ENCODE measurements at regions not wholly inside any gene's neighbourhood (a gene's known extent, or its start where the extent isn't known, plus 50 kb on each side); places are given as distances from the start of the nearest gene placed in this dataset.

DNA sequence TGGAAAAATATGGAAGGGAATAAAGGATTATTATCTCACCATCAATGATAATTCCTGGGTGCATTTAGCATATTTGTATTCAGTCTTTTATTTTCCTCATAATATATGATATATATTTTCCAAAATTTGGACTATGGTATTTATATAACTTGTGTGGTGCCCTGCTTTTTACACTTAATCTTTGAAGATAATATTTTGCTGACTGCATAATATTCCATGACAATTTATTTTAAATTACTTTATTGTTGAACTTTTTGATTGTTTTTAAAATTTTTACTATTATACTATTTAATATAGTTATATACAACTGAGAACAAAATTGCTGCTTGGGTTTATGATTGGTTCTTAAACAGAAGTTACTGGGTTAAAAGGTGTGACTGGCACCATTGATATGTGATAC is 212.3 kb downstream of the TTC6 start:
- Mint-ChIP-seq H3K4me1 (ENCODE audit: unreplicated experiment) (peaks cover 11% of the 10 kb centered on the region), H3K27me3 (ENCODE audit: unreplicated experiment) (no peaks in the 10 kb centered on the region), H3K4me3 (ENCODE audit: unreplicated experiment) (no peak overlapping the region), H3K36me3 (ENCODE audit: low read depth, unreplicated experiment) (no peaks in the 10 kb centered on the region), H3K9me3 (ENCODE audit: unreplicated experiment) (no peaks in the 10 kb centered on the region), H3K27ac (ENCODE audit: unreplicated experiment) (no peak overlapping the region)
- DNase-seq (ENCODE audit: low spot score), result no peak
- TF ChIP-seq, protein P1, sequence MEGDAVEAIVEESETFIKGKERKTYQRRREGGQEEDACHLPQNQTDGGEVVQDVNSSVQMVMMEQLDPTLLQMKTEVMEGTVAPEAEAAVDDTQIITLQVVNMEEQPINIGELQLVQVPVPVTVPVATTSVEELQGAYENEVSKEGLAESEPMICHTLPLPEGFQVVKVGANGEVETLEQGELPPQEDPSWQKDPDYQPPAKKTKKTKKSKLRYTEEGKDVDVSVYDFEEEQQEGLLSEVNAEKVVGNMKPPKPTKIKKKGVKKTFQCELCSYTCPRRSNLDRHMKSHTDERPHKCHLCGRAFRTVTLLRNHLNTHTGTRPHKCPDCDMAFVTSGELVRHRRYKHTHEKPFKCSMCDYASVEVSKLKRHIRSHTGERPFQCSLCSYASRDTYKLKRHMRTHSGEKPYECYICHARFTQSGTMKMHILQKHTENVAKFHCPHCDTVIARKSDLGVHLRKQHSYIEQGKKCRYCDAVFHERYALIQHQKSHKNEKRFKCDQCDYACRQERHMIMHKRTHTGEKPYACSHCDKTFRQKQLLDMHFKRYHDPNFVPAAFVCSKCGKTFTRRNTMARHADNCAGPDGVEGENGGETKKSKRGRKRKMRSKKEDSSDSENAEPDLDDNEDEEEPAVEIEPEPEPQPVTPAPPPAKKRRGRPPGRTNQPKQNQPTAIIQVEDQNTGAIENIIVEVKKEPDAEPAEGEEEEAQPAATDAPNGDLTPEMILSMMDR (IDR thresholded peaks at IDR 0.05; ENCODE audit: unreplicated experiment), result no peak

DNA sequence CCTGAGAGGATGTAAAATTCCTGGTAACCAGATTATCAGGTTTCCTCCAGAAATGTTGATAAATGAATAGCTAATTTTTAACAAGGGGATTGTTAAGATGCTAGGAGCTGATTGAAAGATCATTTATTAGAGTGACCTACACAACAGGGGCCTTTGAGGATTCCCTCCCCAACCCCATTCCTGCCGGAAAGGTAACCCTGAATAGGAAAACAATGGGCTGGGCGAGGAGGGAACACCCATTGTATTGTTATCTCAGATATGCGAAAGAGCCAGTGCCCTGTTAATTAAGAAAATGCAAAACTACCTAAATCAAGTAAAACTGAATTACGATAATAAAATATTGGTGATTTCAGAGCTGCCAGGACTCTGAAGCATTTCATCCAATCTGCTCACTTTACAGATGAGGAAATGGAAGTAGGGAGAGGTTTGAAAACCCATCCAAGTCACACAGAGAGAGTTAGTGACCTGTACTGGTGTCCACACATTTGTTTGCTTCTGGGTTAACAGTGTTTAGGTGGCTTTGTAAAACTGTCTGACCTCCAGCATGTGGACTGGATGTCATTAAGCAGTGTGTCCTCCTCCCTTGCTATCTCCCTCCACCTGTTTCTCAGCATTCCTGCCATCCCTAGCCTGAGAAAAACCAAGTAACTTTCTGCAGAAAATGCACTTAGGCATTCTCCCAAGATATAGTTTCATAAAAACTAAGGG is 214.8 kb downstream of the TTC6 start:
- TF ChIP-seq, protein P1 (IDR thresholded peaks at IDR 0.05; ENCODE audit: unreplicated experiment), result no peak
- no peaks in the 10 kb centered on the region for H3K9me3 Mint-ChIP-seq (ENCODE audit: unreplicated experiment)
- DNase-seq (ENCODE audit: low spot score), result no peak

DNA sequence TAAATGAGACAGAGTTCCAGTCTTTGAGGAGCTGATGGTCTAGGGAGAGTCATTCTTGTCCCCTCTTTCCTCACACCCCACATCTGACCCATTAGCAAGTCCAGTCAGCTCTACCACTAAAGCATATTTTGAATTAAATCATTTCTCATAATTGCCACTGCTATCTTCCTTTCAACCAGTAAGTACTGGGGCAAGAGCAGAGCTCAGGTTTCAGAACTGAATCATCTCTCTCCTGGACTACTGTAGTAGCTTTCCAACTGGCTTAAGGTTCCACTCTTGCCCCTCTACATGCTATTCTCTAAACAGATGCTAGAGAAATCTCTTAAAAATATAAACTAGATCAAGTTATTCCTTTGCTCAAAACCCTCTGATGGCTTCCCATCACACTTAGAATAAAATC is 218.3 kb downstream of the TTC6 start:
- no peak for DNase-seq (ENCODE audit: low spot score)
- no peaks in the 10 kb centered on the region for H3K36me3 Mint-ChIP-seq (ENCODE audit: low read depth, unreplicated experiment)
- no peak overlapping the region for H3K27ac Mint-ChIP-seq (ENCODE audit: unreplicated experiment)
- TF ChIP-seq, protein P1 (IDR thresholded peaks at IDR 0.05; ENCODE audit: unreplicated experiment), result no peak
- H3K27me3 Mint-ChIP-seq (ENCODE audit: unreplicated experiment), result no peaks in the 10 kb centered on the region
- peaks cover 31% of the 10 kb centered on the region for H3K4me1 Mint-ChIP-seq (ENCODE audit: unreplicated experiment)
- no peaks in the 10 kb centered on the region for H3K9me3 Mint-ChIP-seq (ENCODE audit: unreplicated experiment)
- H3K4me3 Mint-ChIP-seq (ENCODE audit: unreplicated experiment), result no peak overlapping the region

More for the DNA sequence above, 214.8 kb downstream of the TTC6 start:
- no peaks in the 10 kb centered on the region for H3K27me3 Mint-ChIP-seq (ENCODE audit: unreplicated experiment)
- no peak overlapping the region for H3K4me3 Mint-ChIP-seq (ENCODE audit: unreplicated experiment)
- H3K4me1 Mint-ChIP-seq (ENCODE audit: unreplicated experiment), result peaks cover 18% of the 10 kb centered on the region
- no peaks in the 10 kb centered on the region for H3K36me3 Mint-ChIP-seq (ENCODE audit: low read depth, unreplicated experiment)
- no peak overlapping the region for H3K27ac Mint-ChIP-seq (ENCODE audit: unreplicated experiment)

DNA sequence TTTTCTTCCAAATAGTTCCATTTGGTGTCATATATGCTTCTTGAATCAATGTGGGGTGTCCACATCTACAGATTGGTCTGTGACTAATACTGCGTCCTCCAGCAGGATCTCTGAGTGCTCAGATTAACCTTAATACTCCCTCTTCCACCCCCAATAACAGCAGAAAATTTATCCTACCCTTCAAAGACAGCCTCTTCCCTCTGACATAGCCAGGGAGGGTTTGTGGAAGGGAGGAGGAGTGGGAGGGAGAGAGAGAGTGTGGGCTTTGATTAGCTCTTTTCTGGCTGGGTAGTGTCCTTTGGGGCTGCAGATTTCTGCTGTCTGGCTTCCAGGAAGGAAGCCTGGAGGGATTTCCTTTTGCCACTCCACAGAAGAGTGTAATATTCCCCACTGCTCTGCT is 220.7 kb downstream of the TTC6 start:
- Mint-ChIP-seq H3K4me1 (ENCODE audit: unreplicated experiment) (peaks cover 20% of the 10 kb centered on the region), H3K36me3 (ENCODE audit: low read depth, unreplicated experiment) (no peaks in the 10 kb centered on the region), H3K4me3 (ENCODE audit: unreplicated experiment) (no peak overlapping the region), H3K9me3 (ENCODE audit: unreplicated experiment) (no peaks in the 10 kb centered on the region), H3K27ac (ENCODE audit: unreplicated experiment) (peak overlapping the region; percentile 44), H3K27me3 (ENCODE audit: unreplicated experiment) (no peaks in the 10 kb centered on the region)
- no peak for DNase-seq (ENCODE audit: low spot score)
- TF ChIP-seq, protein P1 (IDR thresholded peaks at IDR 0.05; ENCODE audit: unreplicated experiment), result no peak

DNA sequence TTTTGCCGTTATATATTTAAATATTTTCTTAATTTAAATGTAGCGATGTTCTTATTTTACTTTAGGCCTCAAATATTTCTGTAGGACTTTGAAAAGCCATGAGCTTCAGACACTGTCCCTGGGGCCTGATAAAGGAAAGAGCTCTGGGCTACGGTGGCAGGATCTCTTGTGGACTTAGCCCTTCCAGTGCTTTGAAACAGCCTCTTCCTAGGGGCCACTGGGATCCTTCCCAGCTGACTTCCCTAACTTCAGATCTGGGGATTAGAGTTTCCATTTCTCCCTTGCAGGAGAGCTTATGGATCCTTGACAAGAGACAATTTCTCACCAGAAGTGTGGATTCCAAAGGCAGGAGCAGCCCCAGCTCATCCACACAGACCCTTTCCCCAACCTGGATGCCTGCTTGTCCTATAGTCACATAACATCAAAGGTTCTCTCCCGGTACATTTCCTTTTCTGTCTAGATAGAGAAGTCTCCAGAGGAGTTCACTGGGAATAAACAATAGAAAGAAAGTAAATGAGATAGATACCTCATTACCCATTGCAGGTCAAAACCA is 221.4 kb downstream of the TTC6 start:
- peak overlapping the region; percentile 68 for H3K27ac Mint-ChIP-seq (ENCODE audit: unreplicated experiment)
- TF ChIP-seq, protein P1 (IDR thresholded peaks at IDR 0.05; ENCODE audit: unreplicated experiment), result no peak
- H3K4me3 Mint-ChIP-seq (ENCODE audit: unreplicated experiment), result no peak overlapping the region
- DNase-seq (ENCODE audit: low spot score), result no peak
- no peaks in the 10 kb centered on the region for H3K36me3 Mint-ChIP-seq (ENCODE audit: low read depth, unreplicated experiment)
- peaks cover 20% of the 10 kb centered on the region for H3K4me1 Mint-ChIP-seq (ENCODE audit: unreplicated experiment)
- no peaks in the 10 kb centered on the region for H3K9me3 Mint-ChIP-seq (ENCODE audit: unreplicated experiment)
- H3K27me3 Mint-ChIP-seq (ENCODE audit: unreplicated experiment), result no peaks in the 10 kb centered on the region

Data from endothelial cell (in vitro differentiated cells).